HL-60/S4 (cell line): ENCODE measurements at regions not wholly inside any gene's neighbourhood (a gene's known extent, or its start where the extent isn't known, plus 50 kb on each side); places are given as distances from the start of the nearest gene placed in this dataset.
"Not testable (repeated sequence)": the region's sequence is repeated elsewhere in the genome, so short reads cannot be mapped to it uniquely, and the experiment has no call there.

Experiments used
- in situ Hi-C: fragments of 300-500 bp; cut with MboI; formaldehyde crosslinking; loops from 2 replicates; pipeline ENCODE4 v1.14.3; 2022; ENCODE audit warnings: low sequenced_read_pairs

DNA sequence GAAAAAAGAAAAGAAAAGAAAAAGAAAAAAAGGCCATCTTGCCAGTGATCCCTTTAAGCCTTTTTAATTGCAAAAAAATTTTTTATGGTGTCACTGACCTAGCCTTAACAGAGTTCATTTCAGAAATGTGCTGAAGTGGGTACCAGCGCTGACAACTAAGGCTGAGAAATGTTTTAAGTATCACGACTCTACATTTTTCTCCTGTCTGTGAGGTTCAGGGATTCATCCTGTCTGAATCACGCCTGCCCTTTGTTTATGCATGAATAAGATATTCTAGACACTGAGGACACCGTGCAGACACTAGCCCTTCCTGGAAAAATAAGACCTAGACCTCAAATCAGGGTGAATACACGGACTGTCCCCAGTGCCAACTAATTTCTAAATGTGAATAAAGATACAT lies 154.4 kb upstream of the NOCT start:
- in situ Hi-C loops: no loop called here

DNA sequence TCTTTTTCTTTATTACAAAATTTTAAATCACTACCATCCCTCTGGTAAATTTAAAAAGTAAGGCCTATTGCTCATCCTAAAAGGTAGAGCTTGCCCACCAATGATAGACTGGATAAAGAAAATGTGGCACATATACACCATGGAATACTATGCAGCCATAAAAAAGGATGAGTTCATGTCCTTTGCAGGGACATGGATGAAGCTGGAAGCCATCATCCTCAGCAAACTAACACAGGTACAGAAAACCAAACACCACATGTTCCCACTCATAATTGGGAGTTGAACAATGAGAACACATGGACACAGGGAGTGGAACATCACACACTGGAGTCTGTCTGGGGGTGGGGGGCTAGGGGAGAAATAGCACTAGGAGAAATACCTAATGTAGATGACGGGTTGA lies 155.2 kb upstream of the NOCT start:
- in situ Hi-C loops: not testable (repeated sequence)

DNA sequence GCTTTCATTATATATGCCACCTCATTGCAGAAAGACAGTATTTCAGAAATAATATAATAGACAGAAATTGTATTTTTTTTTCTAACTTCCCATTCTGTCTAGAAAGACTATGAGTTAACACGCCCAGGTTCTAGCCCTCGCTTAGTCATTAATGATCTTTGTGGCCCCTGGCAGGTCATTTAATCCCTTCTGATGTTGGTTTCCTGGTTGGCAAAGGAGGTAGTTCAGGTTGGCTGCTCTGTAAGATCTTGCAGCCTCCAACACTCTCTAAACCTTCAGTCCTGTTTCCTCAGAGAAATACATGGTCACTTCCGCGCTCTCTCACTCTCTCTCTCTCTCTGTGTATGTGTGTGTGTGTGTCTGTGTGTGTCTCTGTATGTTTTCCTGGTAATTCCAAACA lies 156.3 kb upstream of the NOCT start:
- in situ Hi-C loops: no loop called here

DNA sequence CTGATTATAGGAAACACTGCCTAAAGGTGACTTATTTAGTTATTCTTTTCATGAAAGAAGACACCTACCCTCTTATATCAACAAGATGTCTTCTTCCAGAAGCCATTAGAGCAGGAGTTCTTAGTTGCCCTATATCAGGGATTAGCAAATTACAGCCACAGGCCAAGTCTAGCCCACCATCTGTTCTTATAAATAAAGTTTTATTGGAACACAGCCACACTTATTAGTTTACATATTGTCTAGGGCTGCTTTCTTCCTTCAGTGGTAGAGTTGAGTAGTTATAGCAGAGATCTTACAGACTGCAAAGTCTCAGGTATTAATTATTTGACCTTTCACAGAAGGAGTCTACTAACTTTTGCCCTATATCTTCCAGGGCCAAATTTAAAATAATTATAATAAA lies 157.2 kb upstream of the NOCT start:
- in situ Hi-C loops: no loop called here

DNA sequence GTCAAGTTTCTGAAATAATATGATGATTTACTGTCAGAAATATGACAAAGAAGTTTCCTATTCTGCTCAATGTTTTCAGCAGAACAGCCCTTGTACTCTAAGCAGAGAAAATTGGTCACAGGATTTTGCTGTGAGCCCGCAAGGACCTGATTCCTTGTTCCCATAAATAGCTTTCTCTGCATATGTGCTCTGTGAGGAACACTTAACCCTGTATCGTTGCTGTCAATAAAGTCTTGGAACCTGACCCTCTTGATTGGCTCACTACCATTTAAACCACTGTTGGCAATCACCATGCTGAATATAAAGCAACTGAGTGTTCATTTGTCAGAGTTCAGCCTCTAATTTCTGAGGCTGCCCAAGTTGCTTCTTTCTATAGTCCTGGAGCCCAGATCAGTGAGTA lies 158.2 kb upstream of the NOCT start:
- in situ Hi-C loops: no loop called here

DNA sequence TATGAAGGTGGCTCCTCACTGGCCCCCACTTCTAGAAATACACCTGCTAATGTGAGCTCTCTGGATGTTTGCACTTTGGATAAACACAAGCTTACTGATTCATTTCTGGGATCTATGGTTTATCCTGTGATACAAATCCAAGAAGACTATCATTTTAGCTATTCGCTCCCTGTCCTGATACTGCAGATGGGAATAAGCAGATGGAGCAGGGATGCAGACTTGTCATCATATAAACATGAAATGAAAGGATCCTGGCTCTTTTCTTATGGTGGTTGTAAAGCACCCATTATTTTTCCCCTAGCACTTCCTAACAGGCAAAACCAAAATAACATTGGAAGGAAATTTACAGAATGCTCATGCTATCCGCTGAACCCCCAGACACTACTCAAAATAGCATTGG lies 162.9 kb upstream of the NOCT start:
- in situ Hi-C loops: no loop called here

DNA sequence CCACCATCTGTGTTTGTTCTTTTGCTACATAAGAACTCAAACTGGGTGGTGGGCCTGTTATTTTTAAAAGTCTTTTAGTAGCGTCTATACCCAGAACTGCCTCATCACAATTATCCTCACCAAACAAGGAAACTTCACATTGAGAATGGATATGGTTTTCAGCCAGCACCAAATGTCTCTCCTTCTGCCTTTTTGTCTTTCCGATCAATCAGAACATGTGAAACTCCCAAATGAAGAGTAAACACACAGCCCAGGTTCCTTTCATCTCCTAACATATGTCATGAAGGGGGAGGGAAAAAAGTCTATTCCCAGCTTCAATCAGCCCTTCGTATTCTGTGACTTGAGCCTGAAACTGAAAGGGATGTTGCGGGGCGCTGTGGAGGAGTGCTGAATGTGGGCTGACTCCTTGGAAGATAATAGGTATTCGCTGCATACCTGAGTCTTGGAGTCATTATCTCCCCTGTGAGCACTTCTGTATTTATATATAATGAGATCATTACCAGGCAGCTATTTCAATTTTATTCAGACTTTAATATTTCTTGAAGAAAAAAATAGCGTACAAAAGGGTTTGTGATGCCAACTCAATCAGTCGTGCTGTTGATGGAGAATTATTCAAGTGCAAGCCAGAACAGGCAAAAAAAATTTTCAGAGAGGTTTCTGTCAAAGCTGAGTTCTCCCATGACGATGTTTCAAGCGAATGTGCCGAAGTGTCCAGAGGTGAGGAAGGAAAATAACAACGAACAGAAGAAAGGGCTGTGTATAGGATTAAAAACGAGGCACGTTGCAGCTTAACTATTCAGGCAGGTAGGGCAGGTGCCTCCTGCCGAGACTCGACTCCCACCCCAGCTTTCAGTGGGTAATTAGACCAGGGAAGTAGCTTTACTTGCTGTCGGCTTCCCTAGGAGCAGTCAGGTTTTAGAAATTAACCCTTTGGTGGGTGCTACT lies 163.9 kb upstream of the NOCT start:
- in situ Hi-C loops: no loop called here

DNA sequence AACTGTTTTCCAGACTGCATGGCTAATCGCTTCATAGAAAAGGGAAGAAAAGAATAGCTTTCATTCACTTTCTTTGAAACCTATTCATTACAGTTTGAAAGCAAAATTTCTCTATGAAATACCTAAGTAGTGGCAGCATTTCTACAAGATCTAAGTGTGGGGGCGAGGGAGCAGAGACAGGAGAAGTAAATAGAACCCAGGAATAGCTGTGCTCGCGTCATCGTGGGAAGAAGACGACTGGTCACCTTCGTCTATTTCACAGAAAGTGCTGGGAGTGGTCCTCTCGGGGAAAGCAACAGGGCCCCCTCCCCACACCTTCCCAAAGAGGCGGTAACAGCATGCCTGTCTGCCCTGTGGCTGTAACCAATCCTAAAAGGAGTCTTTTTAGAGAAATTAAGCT lies 169.9 kb upstream of the NOCT start:
- in situ Hi-C loops: no loop called here

DNA sequence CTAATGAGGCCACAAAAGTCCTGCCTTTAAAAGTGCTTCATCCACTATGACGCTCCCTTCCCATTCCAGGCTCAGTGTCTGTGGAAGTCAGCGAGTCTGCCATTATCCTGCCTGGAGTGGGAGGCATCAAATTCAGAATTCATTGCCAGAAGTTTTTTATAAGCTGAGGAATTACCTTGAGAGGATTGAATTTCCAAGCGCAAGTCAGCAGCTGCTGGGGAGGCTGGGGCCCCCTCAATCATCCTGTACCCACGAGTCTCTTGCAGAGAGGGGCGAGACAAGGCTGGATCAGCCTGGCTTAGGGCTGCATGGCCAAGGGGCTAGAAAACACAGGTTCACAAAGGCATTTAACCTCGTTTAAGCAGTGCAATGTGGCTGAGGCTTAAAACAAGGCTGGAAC lies 170.5 kb upstream of the NOCT start:
- in situ Hi-C loops: no loop called here

DNA sequence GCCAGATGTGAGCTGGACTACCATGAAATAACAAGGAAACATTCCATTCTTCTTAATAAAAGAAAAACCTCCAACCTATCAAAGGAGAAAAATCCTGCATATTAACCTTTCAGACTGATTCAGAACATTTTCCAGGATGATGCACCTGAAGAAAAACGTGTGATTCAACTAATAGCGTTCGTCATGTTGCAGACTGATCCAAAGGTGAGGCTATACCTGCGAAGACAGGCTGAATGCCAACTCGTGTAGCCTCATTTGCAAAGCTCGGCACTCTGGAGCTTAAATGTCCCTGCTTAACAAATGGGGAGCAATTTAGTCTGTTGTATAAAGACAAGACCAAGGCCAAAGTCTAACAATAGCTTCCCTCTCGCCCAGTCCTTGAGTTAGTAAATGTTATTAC lies 172.0 kb upstream of the NOCT start:
- in situ Hi-C loops: no loop called here

DNA sequence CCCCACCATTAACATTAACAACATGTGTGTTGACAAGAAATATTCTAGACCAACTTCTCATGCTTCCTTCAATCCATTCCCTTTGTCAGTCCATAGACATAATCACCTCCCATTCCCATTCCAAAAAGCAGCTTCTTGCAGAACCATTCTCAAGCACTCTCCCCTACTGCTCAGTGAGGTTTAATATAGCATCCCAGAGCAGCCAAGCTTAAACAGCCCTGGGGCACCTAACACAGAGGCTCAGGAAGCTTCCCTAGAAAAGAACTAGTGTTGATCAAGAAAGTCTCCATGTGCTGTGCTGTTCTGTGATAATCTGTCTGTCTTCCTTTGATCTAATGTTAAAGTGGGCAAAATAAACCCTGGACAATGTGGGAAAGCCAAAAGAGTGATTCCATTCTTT lies 174.2 kb upstream of the NOCT start:
- in situ Hi-C loops: no loop called here

DNA sequence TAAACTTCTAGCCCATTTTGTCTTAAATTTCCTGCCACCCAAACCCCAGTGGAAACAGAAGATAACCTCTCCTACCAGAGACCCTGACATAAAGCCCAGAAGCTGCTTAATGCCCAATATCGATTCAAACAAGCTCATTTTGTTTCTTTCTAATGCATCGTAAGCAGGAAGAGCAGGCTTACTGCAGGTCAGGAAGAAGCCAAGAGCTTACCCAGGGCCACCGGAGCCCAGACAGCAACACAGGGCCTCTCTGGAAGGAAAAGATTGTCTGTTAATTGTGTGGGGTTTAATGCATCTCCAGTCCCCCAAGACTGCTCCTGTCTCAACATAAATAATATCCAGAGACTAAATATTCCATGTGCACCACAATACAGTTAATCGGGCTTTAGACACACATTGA lies 177.3 kb upstream of the NOCT start:
- in situ Hi-C loops: no loop called here

DNA sequence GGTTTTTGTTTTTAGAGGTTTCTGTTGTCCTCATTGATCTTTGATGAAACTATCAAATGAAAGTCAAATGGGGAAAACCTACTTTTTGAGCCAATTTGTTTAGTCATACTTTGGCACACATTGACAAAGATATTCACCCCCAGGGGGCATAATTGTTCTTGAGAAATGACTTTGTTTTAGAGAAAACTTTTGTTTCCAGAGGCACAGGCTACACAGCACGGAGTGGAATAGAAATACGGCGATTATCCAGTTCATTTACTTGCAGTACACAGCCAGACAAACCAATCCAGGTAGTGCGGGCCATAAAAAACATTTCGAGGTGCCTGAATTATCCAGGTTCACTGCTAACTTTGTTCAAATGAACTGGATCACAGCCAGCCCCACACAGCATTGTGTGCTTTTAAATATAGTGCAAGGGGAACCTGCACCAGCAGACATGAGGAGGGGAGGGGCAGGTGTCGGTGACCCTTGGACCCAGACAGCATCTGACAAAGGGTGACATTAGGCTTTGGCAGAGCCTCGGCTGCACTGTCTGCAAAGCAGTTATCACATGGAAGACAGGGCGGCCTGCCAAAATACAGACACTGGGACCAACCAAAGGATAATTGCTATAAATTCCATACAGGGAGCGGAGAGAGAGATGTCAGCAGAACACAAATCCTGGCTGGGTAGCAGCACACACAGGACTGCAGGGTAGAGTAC lies 179.6 kb upstream of the NOCT start:
- in situ Hi-C loops: no loop called here

DNA sequence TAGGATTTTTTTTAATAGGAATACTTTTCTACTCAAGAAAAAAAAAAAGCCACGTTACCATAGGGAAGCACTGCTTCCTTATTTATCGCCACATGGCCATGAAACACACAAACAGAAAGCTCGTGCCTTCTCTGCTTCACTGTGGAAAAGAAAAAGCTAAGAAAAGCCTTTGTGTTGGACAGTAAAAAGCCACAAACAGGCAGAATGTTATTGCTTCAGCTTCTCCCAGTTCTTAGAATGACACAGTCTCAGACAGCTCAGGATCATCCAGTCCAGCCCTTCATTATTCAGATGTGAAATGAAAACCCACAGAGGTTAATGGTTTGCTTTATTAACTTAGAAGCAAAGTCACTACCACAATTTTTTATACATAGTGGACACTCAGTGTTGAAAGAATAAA lies 181.6 kb upstream of the NOCT start:
- in situ Hi-C loops: no loop called here

DNA sequence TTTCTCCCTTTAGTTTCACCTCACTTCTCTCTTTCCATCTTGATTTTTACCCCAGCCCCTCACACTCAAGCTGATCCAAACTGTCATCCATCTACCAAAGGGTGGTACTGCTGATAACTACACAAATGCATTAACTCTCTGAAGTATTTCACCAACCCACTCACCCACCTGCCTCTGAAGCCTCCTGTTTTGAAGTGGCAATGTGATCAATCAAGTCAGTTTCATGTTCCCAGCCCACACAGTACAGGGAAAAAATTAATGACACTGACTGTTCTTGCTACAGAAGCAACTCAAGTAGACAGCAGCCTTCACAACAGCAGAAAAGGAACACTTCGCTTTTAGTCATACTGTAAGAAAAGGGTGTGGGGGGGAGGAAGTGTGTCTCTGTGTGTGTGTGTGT lies 183.0 kb upstream of the NOCT start:
- in situ Hi-C loops: no loop called here

DNA sequence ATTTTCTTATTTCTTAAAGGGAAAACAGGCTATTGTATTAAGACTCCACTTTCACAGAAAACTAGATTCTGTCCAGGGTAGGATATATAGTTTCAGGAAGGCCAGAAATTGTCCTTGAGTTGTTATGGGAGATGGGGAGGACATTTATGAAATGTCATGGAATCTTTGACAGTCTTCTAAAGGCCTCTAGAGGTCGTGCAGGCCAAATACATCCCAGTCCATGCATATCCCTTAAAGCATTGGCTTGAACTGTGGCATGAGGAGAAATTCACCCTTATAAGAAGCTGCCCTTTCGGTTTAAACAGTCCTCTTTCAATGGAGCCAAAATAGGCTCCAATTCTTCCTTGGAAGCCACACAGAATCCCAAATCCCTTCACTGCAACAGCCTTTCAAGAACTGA lies 183.6 kb upstream of the NOCT start:
- in situ Hi-C loops: no loop called here

DNA sequence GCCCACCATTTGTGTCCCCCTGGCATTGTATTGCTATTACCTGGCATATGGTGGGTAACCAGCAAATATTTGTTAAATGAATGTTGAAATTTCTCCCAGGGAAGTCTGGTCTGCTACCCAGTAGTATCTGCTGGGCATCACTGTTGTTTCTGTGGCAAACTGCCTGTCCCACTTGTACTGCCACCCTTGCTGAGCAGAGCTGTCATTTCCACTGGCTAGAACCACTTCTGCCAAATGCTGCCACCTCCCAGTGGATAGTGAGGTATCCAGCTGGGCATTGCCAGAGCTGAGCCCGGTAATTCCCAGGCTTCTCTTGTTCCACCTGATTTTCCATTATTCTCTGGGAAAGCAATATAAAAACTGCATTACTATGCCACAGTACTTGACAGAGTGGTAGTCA lies 186.7 kb upstream of the NOCT start:
- in situ Hi-C loops: no loop called here

DNA sequence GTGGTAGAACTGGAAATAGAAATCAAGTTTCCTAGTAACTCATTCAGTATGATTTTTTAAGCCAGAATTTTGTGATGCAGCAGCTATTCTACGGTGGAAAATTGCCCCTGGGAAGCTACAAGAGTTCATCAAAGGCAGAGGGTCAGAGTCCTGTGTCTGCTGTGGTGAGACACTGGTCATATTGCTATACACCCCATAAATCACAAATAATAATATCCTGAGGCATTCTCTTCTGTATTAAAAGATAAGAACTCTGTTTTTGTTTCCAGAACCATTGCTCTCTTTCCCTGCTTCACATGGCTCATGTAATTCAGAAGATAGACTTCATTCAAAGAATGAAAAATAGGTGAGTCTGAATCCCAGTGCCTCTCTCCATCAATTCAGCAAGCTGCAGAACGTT lies 188.8 kb upstream of the NOCT start:
- in situ Hi-C loops: no loop called here

DNA sequence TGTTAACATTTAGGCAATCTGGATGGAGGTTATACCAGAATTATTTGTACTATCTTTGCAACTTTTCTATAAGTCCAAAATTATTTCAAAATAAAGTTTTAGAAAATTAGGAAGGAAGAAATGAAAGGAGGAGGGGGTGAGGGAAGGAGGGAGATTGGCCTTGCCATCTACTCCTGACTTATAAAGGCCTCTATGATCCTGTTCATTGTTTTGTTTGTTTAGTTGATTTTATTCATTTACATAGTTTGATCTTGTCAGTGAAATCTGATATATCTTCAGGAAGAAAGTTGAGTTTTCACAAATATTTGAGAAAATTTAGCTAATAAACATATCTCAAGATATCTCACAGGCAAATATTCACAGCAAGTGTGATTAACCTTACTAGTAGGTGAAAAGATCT lies 189.3 kb upstream of the NOCT start:
- in situ Hi-C loops: no loop called here

DNA sequence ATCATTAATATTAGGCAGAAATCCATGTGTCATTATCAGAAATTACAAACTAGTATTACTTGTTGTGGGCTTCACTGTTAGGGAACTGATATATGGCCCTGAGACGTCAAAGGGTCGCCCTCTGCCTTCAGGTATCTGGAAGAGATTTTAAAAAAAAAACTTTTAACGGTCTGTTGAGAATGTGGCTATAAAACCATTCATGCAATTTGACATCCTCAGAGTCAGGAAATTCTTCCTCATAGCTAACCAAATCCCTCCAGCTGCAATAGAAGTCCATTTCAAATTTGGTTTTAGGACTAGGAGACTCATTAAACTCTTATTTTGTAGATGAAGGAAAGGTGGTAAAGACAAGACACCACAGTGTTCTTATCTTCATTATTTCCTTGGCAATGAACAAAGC lies 194.2 kb upstream of the NOCT start:
- in situ Hi-C loops: no loop called here

DNA sequence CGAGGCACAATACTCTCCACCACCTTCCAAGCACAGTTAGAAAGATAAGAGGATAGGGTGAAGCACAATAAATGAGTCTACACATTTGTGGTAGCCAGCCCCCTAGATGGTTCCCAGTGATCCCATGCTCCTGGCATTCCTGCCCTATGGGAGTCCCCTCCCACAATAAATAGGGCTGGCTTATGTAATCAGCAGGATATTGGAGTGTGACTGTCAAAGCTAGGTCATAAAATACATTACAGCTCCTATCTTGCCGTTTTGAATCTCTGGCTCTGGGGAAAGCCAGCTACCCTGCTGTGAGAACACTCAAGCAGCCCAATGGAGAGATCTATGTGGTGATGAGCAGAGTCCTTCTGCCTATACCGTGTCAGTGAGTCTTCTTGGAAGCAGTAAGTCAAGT lies 198.7 kb upstream of the NOCT start:
- in situ Hi-C loops: no loop called here

DNA sequence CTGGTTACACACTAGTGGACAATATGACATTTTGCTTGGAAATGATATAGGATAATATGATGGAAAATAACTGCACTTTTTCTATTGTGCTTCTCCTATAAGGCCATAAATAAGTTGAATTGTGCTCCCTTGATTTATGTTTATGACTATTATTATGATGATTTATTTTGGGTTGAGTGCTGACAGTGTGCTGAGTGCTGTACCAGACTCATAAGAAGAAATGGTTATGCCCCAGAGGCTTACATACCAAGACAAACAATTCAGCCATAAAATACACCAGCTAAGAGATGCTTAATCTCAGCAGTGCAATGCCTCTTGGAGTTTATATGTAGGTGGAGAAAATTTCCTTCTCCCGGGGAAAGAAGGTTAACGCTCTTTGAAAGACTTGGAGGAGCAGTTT lies 199.8 kb upstream of the NOCT start:
- in situ Hi-C loops: no loop called here

DNA sequence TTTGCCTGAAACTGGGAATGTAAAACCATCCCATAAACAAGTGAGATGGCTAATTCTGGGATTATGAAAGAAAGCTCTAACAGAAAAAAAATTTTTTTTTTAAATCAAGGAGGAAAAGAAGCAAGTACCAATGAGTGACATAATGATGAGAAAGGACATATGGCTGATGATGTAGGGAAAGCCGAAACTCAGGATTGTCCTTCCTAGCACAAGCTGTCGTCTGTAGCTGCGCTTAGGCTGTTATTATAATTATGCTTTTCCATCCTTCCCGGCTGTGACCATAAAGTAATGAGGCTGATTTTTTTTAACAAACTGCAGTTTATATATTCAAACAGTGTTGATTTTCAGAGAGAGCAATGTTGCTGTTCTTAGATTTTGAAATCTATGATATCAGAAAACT lies 209.8 kb upstream of the NOCT start:
- in situ Hi-C loops: no loop called here
